IMR-90 (cell line): ENCODE measurements at regions not wholly inside any gene's neighbourhood (a gene's known extent, or its start where the extent isn't known, plus 50 kb on each side); places are given as distances from the start of the nearest gene placed in this dataset.

Source experiments
- BHLHE40 ChIP-seq: fragments of 150-350 bp; IDR thresholded peaks from 2 replicates; pipeline ENCODE4 v1.6.1; 2016; ENCODE audit warnings: mild to moderate bottlenecking, low read depth, low read length
- CEBPB ChIP-seq: IDR thresholded peaks from 2 replicates; pipeline ENCODE4 v1.6.1; 2012; ENCODE audit warnings: low read depth, low read length, improper control_type of control experiment
- CHD1 ChIP-seq: IDR thresholded peaks from 2 replicates; pipeline ENCODE4 v1.6.1; 2012; ENCODE audit warnings: low read depth, low read length, improper control_type of control experiment
- FOS ChIP-seq: fragments of 150-350 bp; IDR thresholded peaks from 2 replicates; pipeline ENCODE4 v1.6.1; 2016; ENCODE audit warnings: low read depth, low read length
- MAFK ChIP-seq: IDR thresholded peaks from 2 replicates; pipeline ENCODE4 v1.6.1; 2012; ENCODE audit warnings: low read depth, low read length, improper control_type of control experiment
- MAZ ChIP-seq: IDR thresholded peaks from 2 replicates; pipeline ENCODE4 v1.6.1; 2012; ENCODE audit warnings: low read depth, mild to moderate bottlenecking, low read length, improper control_type of control experiment, moderate library complexity, borderline replicate concordance
- MXI1 ChIP-seq: IDR thresholded peaks from 2 replicates; pipeline ENCODE4 v1.6.1; 2012; ENCODE audit warnings: low read depth, mild to moderate bottlenecking, low read length, moderate library complexity, borderline replicate concordance
- NFE2L2 ChIP-seq: fragments of 150-350 bp; IDR thresholded peaks from 2 replicates; pipeline ENCODE4 v1.6.1; 2016; ENCODE audit warnings: low read depth, mild to moderate bottlenecking, low read length
- POLR2A ChIP-seq: IDR thresholded peaks from 2 replicates; pipeline ENCODE4 v1.6.1; 2012; ENCODE audit warnings: mild to moderate bottlenecking, low read depth, low read length
- RAD21 ChIP-seq: IDR thresholded peaks from 2 replicates; pipeline ENCODE4 v1.6.1; 2012; ENCODE audit warnings: low read length, improper control_type of control experiment
- RCOR1 ChIP-seq: IDR thresholded peaks from 2 replicates; pipeline ENCODE4 v1.6.1; 2012; ENCODE audit warnings: mild to moderate bottlenecking, low read length, improper control_type of control experiment; ENCODE audit not compliant: insufficient replicate concordance
- TF ChIP-seq, protein P1 (sequence below): conservative IDR thresholded peaks from 2 replicates; pipeline ENCODE4 v1.5.1; 2012; ENCODE audit warnings: mild to moderate bottlenecking, low read depth, low read length, improper control_type of control experiment
- TF ChIP-seq, protein P2 (sequence below): fragments of 150-350 bp; IDR thresholded peaks from 2 replicates; pipeline ENCODE4 v1.6.1; 2016; ENCODE audit warnings: low read depth, mild to moderate bottlenecking, low read length, moderate library complexity, borderline replicate concordance

DNA sequence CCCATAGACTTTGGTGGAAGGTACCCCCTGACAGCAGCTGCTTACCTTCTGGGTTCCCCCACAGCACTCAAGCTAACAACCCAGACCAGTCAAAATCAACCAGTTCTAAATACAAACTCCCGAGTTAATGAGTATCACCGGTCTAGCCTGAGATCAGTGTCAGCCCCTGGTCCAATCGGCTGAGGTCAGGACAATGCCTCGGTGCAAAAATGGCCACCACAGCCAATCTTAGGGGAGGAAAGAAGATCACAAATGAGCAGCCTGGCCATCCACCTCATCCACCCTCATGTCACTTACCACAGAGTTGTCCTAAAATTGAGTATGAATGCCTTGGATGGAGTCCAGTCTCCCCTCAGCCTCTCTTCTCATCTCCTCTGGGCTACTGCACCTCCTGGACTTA lies 128.5 kb downstream of the PHETA1 start:
- TF ChIP-seq, protein P1, sequence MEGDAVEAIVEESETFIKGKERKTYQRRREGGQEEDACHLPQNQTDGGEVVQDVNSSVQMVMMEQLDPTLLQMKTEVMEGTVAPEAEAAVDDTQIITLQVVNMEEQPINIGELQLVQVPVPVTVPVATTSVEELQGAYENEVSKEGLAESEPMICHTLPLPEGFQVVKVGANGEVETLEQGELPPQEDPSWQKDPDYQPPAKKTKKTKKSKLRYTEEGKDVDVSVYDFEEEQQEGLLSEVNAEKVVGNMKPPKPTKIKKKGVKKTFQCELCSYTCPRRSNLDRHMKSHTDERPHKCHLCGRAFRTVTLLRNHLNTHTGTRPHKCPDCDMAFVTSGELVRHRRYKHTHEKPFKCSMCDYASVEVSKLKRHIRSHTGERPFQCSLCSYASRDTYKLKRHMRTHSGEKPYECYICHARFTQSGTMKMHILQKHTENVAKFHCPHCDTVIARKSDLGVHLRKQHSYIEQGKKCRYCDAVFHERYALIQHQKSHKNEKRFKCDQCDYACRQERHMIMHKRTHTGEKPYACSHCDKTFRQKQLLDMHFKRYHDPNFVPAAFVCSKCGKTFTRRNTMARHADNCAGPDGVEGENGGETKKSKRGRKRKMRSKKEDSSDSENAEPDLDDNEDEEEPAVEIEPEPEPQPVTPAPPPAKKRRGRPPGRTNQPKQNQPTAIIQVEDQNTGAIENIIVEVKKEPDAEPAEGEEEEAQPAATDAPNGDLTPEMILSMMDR: no peak
- TF ChIP-seq MAFK (no peak), CEBPB (no peak), POLR2A (no peak), CHD1 (no peak), RAD21 (no peak), RCOR1 (no peak), MXI1 (no peak), BHLHE40 (no peak), FOS (no peak), MAZ (no peak), NFE2L2 (no peak)
- TF ChIP-seq, protein P2, sequence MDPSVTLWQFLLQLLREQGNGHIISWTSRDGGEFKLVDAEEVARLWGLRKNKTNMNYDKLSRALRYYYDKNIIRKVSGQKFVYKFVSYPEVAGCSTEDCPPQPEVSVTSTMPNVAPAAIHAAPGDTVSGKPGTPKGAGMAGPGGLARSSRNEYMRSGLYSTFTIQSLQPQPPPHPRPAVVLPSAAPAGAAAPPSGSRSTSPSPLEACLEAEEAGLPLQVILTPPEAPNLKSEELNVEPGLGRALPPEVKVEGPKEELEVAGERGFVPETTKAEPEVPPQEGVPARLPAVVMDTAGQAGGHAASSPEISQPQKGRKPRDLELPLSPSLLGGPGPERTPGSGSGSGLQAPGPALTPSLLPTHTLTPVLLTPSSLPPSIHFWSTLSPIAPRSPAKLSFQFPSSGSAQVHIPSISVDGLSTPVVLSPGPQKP: no peak
